ENCODE measurements at regions not wholly inside any gene's neighbourhood (a gene's known extent, or its start where the extent isn't known, plus 50 kb on each side); places are given as distances from the start of the nearest gene placed in this dataset.

GRCh38 chr3:161619351-161619750 is 122.7 kb downstream of the OTOL1 start:
- Histone ChIP-seq H3K9me3 (ENCODE audit: control insufficient read depth, insufficient read depth, low read depth, low read length) (no peaks in the 10 kb centered on the region), H2AFZ (ENCODE audit: low read length) (no peak overlapping the region), H3K27ac (ENCODE audit: insufficient read depth, low read length) (no peak overlapping the region), H4K20me1 (ENCODE audit: control insufficient read depth, extremely low read depth, insufficient read depth, low read length) (no peaks in the 10 kb centered on the region), H3K79me2 (ENCODE audit: control insufficient read depth, insufficient read depth, low read length) (no peaks in the 10 kb centered on the region), H3K27me3 (ENCODE audit: control insufficient read depth, insufficient read depth, low read length) (no peaks in the 10 kb centered on the region), H3K4me2 (ENCODE audit: extremely low read depth, insufficient read depth, low read length) (no peak overlapping the region), H3K9ac (ENCODE audit: insufficient read depth, low read length) (no peak overlapping the region), H3K36me3 (ENCODE audit: control insufficient read depth, insufficient read depth, low read length) (no peaks in the 10 kb centered on the region), H3K4me1 (ENCODE audit: control insufficient read depth, extremely low read depth, insufficient read depth, low read length) (no peaks in the 10 kb centered on the region), H3K4me3 (replicated peaks in 1 of 4; ENCODE audit: control extremely low read depth in 1 of 4, insufficient read depth in 1 of 4, low read depth in 3 of 4, low read length in 4 of 4) (no peak overlapping the region)
- TF ChIP-seq EZH2 (IDR thresholded peaks at IDR 0.05; ENCODE audit: low read length, missing control alignments) = no peak
- TF ChIP-seq, protein P1, sequence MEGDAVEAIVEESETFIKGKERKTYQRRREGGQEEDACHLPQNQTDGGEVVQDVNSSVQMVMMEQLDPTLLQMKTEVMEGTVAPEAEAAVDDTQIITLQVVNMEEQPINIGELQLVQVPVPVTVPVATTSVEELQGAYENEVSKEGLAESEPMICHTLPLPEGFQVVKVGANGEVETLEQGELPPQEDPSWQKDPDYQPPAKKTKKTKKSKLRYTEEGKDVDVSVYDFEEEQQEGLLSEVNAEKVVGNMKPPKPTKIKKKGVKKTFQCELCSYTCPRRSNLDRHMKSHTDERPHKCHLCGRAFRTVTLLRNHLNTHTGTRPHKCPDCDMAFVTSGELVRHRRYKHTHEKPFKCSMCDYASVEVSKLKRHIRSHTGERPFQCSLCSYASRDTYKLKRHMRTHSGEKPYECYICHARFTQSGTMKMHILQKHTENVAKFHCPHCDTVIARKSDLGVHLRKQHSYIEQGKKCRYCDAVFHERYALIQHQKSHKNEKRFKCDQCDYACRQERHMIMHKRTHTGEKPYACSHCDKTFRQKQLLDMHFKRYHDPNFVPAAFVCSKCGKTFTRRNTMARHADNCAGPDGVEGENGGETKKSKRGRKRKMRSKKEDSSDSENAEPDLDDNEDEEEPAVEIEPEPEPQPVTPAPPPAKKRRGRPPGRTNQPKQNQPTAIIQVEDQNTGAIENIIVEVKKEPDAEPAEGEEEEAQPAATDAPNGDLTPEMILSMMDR (conservative IDR thresholded peaks at IDR 0.05 in 1 of 2, IDR thresholded peaks at IDR 0.05 in 1 of 2; ENCODE audit: low read depth in 1 of 2, low read length in 2 of 2) = no peak
- DNase-seq (ENCODE audit: low read depth in 2 of 2) = no peak

DNA sequence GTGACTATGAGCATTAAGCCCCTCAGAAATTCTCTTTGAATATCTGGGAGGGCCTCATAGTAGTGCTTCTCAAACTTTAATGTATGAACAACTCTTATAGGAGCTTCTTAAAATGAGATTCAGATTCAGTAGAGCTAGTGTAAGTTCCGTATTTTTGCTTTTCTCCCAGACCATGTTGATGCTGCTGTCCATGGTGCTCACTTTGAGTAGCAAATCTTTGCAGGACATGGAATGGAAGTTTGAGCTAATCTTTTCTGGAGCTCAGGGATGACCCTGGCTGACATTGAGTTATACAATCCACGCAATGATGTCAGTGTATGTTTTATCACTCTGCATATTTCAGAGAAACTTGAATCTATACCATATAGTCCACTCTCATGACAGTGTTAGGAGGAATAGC is 134.2 kb downstream of the OTOL1 start:
- no peaks in the 10 kb centered on the region for H3K4me1 ChIP-seq (ENCODE audit: control insufficient read depth, extremely low read depth, insufficient read depth, low read length)
- no peak overlapping the region for H3K4me3 ChIP-seq (replicated peaks in 1 of 4; ENCODE audit: control extremely low read depth in 1 of 4, insufficient read depth in 1 of 4, low read depth in 3 of 4, low read length in 4 of 4)
- H3K4me2 ChIP-seq (ENCODE audit: extremely low read depth, insufficient read depth, low read length) = no peak overlapping the region
- no peak overlapping the region for H2AFZ ChIP-seq (ENCODE audit: low read length)
- H3K9me3 ChIP-seq (ENCODE audit: control insufficient read depth, insufficient read depth, low read depth, low read length) = no peaks in the 10 kb centered on the region
- H4K20me1 ChIP-seq (ENCODE audit: control insufficient read depth, extremely low read depth, insufficient read depth, low read length) = no peaks in the 10 kb centered on the region
- TF ChIP-seq, protein P1 (conservative IDR thresholded peaks at IDR 0.05 in 1 of 2, IDR thresholded peaks at IDR 0.05 in 1 of 2; ENCODE audit: low read depth in 1 of 2, low read length in 2 of 2) = no peak
- TF ChIP-seq EZH2 (IDR thresholded peaks at IDR 0.05; ENCODE audit: low read length, missing control alignments) = no peak
- H3K36me3 ChIP-seq (ENCODE audit: control insufficient read depth, insufficient read depth, low read length) = no peaks in the 10 kb centered on the region
- no peak overlapping the region for H3K27ac ChIP-seq (ENCODE audit: insufficient read depth, low read length)
- no peak for DNase-seq (ENCODE audit: low read depth in 2 of 2)
- H3K27me3 ChIP-seq (ENCODE audit: control insufficient read depth, insufficient read depth, low read length) = no peaks in the 10 kb centered on the region
- no peak overlapping the region for H3K9ac ChIP-seq (ENCODE audit: insufficient read depth, low read length)
- H3K79me2 ChIP-seq (ENCODE audit: control insufficient read depth, insufficient read depth, low read length) = no peaks in the 10 kb centered on the region

- H3K27me3 ChIP-seq (ENCODE audit: control insufficient read depth, insufficient read depth, low read length) = no peaks in the 10 kb centered on the region
- no peak overlapping the region for H3K9ac ChIP-seq (ENCODE audit: insufficient read depth, low read length)
- no peak overlapping the region for H3K4me2 ChIP-seq (ENCODE audit: extremely low read depth, insufficient read depth, low read length)
- DNase-seq (ENCODE audit: low read depth in 2 of 2) = no peak
- no peak overlapping the region for H2AFZ ChIP-seq (ENCODE audit: low read length)
- no peaks in the 10 kb centered on the region for H3K79me2 ChIP-seq (ENCODE audit: control insufficient read depth, insufficient read depth, low read length)
- TF ChIP-seq, protein P1 (conservative IDR thresholded peaks at IDR 0.05 in 1 of 2, IDR thresholded peaks at IDR 0.05 in 1 of 2; ENCODE audit: low read depth in 1 of 2, low read length in 2 of 2) = no peak
- no peak for TF ChIP-seq EZH2 (IDR thresholded peaks at IDR 0.05; ENCODE audit: low read length, missing control alignments)
- H3K4me1 ChIP-seq (ENCODE audit: control insufficient read depth, extremely low read depth, insufficient read depth, low read length) = no peaks in the 10 kb centered on the region
- H3K4me3 ChIP-seq (replicated peaks in 1 of 4; ENCODE audit: control extremely low read depth in 1 of 4, insufficient read depth in 1 of 4, low read depth in 3 of 4, low read length in 4 of 4) = no peak overlapping the region
- H4K20me1 ChIP-seq (ENCODE audit: control insufficient read depth, extremely low read depth, insufficient read depth, low read length) = no peaks in the 10 kb centered on the region
- H3K36me3 ChIP-seq (ENCODE audit: control insufficient read depth, insufficient read depth, low read length) = no peaks in the 10 kb centered on the region
- H3K27ac ChIP-seq (ENCODE audit: insufficient read depth, low read length) = no peak overlapping the region
- no peaks in the 10 kb centered on the region for H3K9me3 ChIP-seq (ENCODE audit: control insufficient read depth, insufficient read depth, low read depth, low read length)
These were observed 134.9 kb downstream of the OTOL1 start for GRCh38 chr3:161631536-161631935.
